Progenitor cell of endocrine pancreas (in vitro differentiated cells): ENCODE measurements at regions not wholly inside any gene's neighbourhood (a gene's known extent, or its start where the extent isn't known, plus 50 kb on each side); places are given as distances from the start of the nearest gene placed in this dataset.
"Not testable (repeated sequence)": the region's sequence is repeated elsewhere in the genome, so short reads cannot be mapped to it uniquely, and the experiment has no call there.

Source experiments
- DNase-seq: peaks from one replicate; pipeline ENCODE4 v3.0.0; 2021; ENCODE audit warnings: low spot score; ENCODE audit not compliant: unreplicated experiment
- H3K27ac Mint-ChIP-seq: 2 replicates; pipeline ENCODE4 v1.8.0; 2021; ENCODE audit warnings: mild to moderate bottlenecking, moderate library complexity, mixed read lengths
- H3K27me3 Mint-ChIP-seq: 2 replicates; pipeline ENCODE4 v1.8.0; 2021; ENCODE audit warnings: mixed read lengths
- H3K36me3 Mint-ChIP-seq: 2 replicates; pipeline ENCODE4 v1.8.0; 2022; ENCODE audit warnings: mixed read lengths; ENCODE audit not compliant: insufficient read depth
- H3K4me1 Mint-ChIP-seq: 2 replicates; pipeline ENCODE4 v1.8.0; 2021; ENCODE audit warnings: low read depth, mixed read lengths
- H3K4me3 Mint-ChIP-seq: 2 replicates; pipeline ENCODE4 v1.8.0; 2021; ENCODE audit warnings: low read depth, mild to moderate bottlenecking, moderate library complexity, mixed read lengths
- H3K9me3 Mint-ChIP-seq: 2 replicates; pipeline ENCODE4 v1.8.0; 2021; ENCODE audit warnings: low read depth, mixed read lengths
- CTCF ChIP-seq: fragments of 200-600 bp; sonication (generic); IDR thresholded peaks from one replicate; pipeline ENCODE4 v1.5.0; 2021; ENCODE audit warnings: antibody characterized with exemption, mild to moderate bottlenecking; ENCODE audit not compliant: unreplicated experiment

DNA sequence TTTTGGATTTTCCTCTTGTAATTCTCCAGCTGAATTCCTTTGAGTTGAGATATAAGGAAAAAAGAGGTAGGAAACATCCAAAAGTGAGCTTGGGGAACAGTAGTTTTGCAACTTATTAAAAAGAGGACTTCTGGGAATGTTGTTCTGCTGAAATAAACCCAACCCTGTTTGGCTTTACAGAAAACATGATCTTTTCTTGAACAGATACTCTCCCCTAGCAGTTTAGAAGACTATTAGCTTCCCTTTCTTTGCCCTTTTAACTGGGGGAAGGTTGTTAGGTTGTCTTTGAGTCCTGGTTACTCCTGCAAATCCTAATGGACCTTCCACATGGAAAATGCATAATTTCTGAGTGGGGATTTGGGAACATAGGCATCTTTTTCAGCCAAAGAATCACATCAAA, 168.7 kb upstream of the RPS23 start:
- peaks cover 4% of the 10 kb centered on the region for H3K4me1 Mint-ChIP-seq
- H3K4me3 Mint-ChIP-seq, result no peak overlapping the region
- no peaks in the 10 kb centered on the region for H3K36me3 Mint-ChIP-seq
- H3K27me3 Mint-ChIP-seq, result no peaks in the 10 kb centered on the region
- peaks cover 4% of the 10 kb centered on the region for H3K9me3 Mint-ChIP-seq
- no peak overlapping the region for H3K27ac Mint-ChIP-seq
- no peak for DNase-seq
- TF ChIP-seq CTCF, result no peak

- H3K9me3 Mint-ChIP-seq, result peaks cover 4% of the 10 kb centered on the region
- H3K4me3 Mint-ChIP-seq, result no peak overlapping the region
- H3K27me3 Mint-ChIP-seq, result no peaks in the 10 kb centered on the region
- no peaks in the 10 kb centered on the region for H3K36me3 Mint-ChIP-seq
- H3K4me1 Mint-ChIP-seq, result peaks cover 4% of the 10 kb centered on the region
- no peak overlapping the region for H3K27ac Mint-ChIP-seq
- DNase-seq, result no peak
- TF ChIP-seq CTCF, result no peak
Observed at GRCh38 chr5:82445726-82446335, 167.7 kb upstream of the RPS23 start.

- no peaks in the 10 kb centered on the region for H3K27me3 Mint-ChIP-seq
- H3K27ac Mint-ChIP-seq, result no peak overlapping the region
- no peak overlapping the region for H3K4me3 Mint-ChIP-seq
- peaks cover 13% of the 10 kb centered on the region for H3K9me3 Mint-ChIP-seq
- no peaks in the 10 kb centered on the region for H3K4me1 Mint-ChIP-seq
- no peak for DNase-seq
- peaks cover 8% of the 10 kb centered on the region for H3K36me3 Mint-ChIP-seq
- TF ChIP-seq CTCF, result no peak
Observed at GRCh38 chr5:82439750-82440445, 161.7 kb upstream of the RPS23 start.

DNA sequence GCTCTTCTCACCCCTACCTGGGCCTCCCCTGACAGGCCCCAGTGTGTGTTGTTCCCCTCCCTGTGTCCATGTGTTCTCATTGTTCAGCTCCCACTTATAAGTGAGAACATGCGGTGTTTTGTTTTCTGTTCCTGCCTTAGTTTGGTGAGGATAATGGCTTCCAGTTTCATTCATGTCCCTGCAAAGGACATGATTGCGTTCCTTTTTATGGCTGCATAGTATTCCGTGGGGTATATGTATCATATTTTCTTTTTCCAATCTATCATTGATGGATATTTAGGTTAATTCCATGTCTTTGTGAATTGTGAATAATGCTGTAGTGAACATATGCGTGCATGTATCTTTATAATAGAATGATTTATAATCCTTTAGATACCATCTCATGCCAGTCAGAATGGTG, 159.4 kb upstream of the RPS23 start:
- H3K36me3 Mint-ChIP-seq, DNase-seq, H3K4me1 Mint-ChIP-seq, H3K27me3 Mint-ChIP-seq, H3K4me3 Mint-ChIP-seq: not testable (repeated sequence)
- Mint-ChIP-seq H3K9me3 (peaks cover 13% of the 10 kb centered on the region), H3K27ac (peak overlapping the region; percentile 31)

DNA sequence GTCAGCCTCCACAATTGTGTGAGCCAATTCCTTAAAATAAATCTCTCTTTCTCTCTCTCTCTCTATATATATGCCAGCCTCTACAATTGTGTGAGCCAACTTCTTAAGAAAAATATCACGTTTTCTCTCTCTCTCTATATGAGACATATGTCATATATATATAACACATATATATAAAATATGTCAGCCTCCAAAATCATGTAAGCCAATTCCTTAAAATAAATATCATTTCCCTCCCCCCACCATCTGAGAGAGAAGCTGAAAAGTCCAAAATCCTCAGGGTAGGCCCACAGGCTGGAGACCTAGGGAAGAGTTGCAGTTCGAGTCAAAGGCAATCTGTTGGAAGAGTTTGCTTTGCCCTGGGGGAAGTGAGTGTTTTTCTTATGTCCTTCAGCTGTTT, 158.1 kb upstream of the RPS23 start:
- no peaks in the 10 kb centered on the region for H3K4me1 Mint-ChIP-seq
- H3K36me3 Mint-ChIP-seq, result peaks cover 8% of the 10 kb centered on the region
- TF ChIP-seq CTCF, result no peak
- no peak for DNase-seq
- no peak overlapping the region for H3K4me3 Mint-ChIP-seq
- H3K27me3 Mint-ChIP-seq, result no peaks in the 10 kb centered on the region
- H3K27ac Mint-ChIP-seq, result no peak overlapping the region
- peaks cover 13% of the 10 kb centered on the region for H3K9me3 Mint-ChIP-seq

- peak overlapping the region; percentile 54 for H3K4me3 Mint-ChIP-seq
- not testable (repeated sequence) for H3K27ac Mint-ChIP-seq, DNase-seq, H3K36me3 Mint-ChIP-seq, H3K27me3 Mint-ChIP-seq, H3K9me3 Mint-ChIP-seq, H3K4me1 Mint-ChIP-seq
Observed at GRCh38 chr5:82434696-82435660, 156.8 kb upstream of the RPS23 start.
